DMS53 treated with DMSO at 0.1 percent for 48 hours (cell line): ENCODE measurements at regions not wholly inside any gene's neighbourhood (a gene's known extent, or its start where the extent isn't known, plus 50 kb on each side); places are given as distances from the start of the nearest gene placed in this dataset.

Experiments
- DNase-seq: peaks from one replicate; lab custom pipeline; 2025; ENCODE audit not compliant: unreplicated experiment; lab: John Stamatoyannopoulos, UW

- no peak for DNase-seq
Measured at GRCh38 chr6:91117550-91117949, 530.7 kb upstream of the MAP3K7 start.

DNA sequence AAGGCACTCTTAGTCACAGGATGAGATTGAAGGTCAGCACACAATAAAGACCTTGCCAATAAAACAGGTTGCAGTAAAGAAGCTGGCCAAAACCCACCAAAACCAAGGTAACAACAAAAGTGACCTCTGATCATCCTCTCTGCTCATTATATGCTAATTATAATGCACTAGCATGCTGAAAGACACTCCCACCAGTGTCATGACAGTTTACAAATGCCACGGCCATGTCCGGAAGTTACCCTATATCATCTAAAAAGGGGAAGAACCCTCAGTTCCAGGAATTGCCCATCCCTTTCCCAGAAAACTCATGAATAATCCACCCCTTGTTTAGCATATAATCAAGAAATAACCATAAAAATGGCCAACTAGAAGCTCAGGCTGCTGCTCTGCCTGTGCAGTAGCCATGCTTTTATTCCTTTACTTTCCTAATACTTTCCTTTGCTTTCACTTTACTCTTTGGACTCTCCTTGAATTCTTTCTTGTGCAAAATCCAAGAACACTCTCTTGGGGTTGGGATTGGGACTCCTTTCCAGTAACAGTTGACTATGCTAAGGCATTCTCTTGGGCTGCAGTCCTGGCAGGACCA lies 527.3 kb upstream of the MAP3K7 start:
- no peak for DNase-seq

DNA sequence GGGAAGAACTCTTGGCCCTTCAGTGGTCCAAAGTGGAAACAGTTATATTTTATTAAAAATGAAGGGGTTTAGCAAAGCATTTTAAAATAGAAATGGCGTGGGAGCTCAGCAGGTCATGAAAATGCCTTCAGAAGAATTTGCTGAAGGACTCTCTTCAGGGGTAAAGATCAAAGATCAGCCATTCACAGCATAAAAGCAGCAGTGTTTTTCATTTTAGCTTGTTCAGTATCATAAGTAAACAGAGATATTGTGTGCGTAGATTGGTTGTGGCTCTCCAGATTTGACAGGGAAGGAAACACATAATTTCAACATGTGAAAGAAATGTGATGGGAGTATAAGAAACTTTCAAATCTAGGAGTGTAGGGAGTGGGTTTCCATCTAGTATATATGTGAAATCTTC lies 519.2 kb upstream of the MAP3K7 start:
- DNase-seq, result peak; percentile 18

- no peak for DNase-seq
Measured at GRCh38 chr6:91105532-91105931, 518.7 kb upstream of the MAP3K7 start.

GRCh38 chr6:91099479-91099878 lies 512.6 kb upstream of the MAP3K7 start:
- no peak for DNase-seq

- DNase-seq, result peak; percentile 85
Measured at GRCh38 chr6:91098006-91098405, 511.1 kb upstream of the MAP3K7 start.

GRCh38 chr6:91097364-91097763 lies 510.5 kb upstream of the MAP3K7 start:
- DNase-seq, result no peak

DNA sequence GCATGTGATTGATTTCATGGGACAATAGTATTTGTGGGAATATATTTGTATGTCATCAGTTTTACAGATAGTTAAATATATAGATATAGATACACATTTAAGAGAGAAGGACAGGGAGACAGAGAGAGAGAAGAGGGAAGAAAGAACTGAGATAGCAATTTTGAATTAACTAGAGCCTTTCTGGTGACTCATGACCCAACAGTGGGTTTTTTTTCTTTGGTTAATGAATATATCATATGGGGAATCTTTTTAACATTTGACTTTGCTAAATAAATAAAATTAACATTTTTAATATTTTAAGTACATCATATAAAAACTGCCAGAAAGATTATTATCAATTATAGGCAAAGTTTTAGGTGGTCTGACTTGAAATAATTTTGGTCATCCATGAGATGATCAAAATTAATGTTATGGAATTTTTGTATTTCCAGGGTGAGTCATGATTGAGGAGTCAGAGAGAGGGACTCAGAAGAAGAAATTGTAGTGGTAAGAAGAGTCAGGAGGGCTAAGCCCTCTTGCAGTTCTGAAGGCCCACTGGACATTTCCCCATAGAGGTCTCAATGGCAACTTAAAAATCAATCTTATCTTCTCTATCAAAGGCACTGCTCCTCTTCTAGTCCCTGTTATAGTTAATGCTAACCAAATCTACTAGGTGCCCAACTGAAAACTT lies 508.1 kb upstream of the MAP3K7 start:
- no peak for DNase-seq

GRCh38 chr6:91094341-91094740 lies 507.5 kb upstream of the MAP3K7 start:
- no peak for DNase-seq

GRCh38 chr6:91088976-91089375 lies 502.1 kb upstream of the MAP3K7 start:
- no peak for DNase-seq

- DNase-seq, result peak; percentile 14
Measured at GRCh38 chr6:91088515-91088914, 501.6 kb upstream of the MAP3K7 start.

DNA sequence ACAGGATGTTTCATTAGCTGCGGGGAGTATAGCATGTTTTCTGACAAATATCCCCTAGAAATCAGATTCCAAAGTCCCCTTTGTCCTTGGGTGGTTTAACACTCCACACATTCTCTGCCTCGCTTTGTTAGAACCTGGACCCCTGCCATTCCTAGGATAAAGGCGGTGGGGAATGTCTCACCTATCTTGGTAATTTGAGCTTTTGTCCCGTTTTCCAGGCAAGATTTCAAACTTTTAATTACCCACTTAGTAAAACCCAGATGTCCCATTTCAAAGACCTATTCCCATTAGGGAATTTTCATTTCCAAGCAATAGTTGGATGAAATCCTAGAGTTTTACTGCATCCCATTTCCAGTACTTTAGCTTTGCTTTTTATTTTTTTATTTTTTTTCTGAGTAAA lies 501.0 kb upstream of the MAP3K7 start:
- DNase-seq, result no peak

- no peak for DNase-seq
Measured at GRCh38 chr6:91083211-91083610, 496.3 kb upstream of the MAP3K7 start.

GRCh38 chr6:91082311-91082832 lies 495.5 kb upstream of the MAP3K7 start:
- DNase-seq, result no peak

DNA sequence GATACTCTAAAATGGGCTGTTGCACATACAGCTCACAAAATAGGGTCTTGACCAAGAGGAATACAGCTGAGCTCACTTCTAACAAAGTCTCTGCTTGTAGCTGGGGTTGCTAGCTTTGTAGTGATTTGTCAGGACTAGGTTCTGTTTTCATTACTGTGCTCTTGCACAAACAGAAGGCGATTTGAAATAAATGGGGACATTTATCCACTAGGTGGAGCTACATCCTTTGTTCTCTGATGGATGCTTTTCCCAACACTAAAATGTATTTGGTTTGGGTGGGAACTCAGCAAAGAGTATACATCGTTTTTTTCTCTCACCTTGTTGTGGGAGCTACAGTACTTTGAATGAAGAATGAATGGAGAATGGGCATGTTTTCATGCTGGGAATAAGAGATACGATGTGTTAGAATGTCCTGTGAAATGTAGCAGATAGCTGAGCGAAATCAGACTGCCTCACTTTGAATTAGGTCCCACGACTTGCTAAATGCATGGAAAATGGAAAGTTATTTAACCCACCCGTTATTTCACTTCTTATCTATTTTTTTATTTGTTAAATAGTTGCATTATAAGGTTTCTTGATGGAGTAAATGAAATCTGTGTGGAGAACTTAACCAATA lies 494.7 kb upstream of the MAP3K7 start:
- DNase-seq, result peak; percentile 50

GRCh38 chr6:91080871-91081270 lies 494.0 kb upstream of the MAP3K7 start:
- DNase-seq, result no peak

DNA sequence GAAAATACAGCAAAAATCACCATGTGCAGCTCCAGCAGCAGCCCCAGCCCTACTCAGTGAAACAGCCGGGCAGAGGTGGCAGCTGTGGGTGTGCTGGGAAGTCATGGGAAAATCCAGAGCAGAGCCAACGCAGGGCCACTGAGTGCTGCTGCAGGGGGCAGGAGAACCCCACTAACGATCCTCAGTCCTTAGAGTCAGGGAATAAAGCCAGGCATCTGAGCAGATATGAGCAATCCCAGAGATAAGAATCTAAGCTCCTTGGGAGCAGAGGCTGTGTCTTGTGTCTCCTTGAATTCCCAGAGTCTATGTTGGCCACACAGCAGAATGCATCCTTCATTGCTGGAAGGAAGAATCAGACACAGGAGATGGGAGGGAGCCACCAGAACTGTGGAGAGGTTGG lies 493.1 kb upstream of the MAP3K7 start:
- DNase-seq, result no peak

GRCh38 chr6:91075244-91075976 lies 488.5 kb upstream of the MAP3K7 start:
- DNase-seq, result no peak

DNA sequence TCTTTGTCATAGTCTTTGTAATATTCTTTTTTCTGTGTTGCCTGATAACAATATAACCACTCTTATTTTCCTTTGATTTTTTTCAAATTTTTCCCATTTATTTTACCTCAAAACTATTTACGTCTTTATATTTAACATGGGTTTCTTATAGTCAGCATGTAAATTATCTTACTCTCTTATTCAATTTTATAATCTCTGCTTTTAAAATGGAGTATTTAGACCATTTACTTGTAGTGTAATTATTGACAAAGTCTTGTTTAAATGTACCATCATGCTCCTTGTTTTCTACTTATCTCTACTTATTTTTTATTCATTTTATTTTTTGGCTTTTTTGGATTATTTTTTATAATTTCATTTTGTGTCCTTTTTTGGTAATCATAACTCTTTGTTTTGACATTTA lies 476.5 kb upstream of the MAP3K7 start:
- no peak for DNase-seq

DNA sequence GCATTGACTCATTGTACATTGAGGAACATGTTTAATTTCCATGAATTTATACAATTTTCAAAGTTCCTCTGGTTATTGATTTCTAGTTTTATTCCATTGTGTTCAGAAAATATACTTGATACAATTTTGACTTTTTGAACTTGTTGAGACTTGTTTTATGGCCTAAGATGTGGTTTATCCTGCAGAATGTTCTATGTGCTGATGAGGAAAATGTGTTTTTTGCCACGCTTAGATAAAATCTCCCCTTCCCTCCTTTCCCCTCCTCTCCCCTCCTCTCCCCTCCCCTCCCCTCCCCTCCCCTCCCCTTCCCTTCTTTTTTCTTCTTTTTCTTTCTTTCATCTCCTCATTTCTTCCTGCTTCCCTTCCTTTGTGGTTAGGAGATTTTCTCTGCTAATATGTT lies 470.8 kb upstream of the MAP3K7 start:
- DNase-seq, result no peak

- no peak for DNase-seq
Measured at GRCh38 chr6:91055959-91056358, 469.1 kb upstream of the MAP3K7 start.
